Suprapubic skin (tissue), 4 donors: ENCODE measurements at regions not wholly inside any gene's neighbourhood (a gene's known extent, or its start where the extent isn't known, plus 50 kb on each side); places are given as distances from the start of the nearest gene placed in this dataset.

Source experiments
- DNase-seq, 2 donors: peaks; one replicate each; pipeline ENCODE4 v3.0.0-alpha.2; 2019; ENCODE audit warnings: low spot score in 2 of 2
- H3K27ac ChIP-seq: fragments of 200-600 bp; sonication (generic); one replicate; pipeline ENCODE4 v1.5.1; 2019
- H3K27me3 ChIP-seq: fragments of 200-600 bp; sonication (generic); one replicate; pipeline ENCODE4 v1.5.1; 2019
- H3K36me3 ChIP-seq: fragments of 200-600 bp; sonication (generic); one replicate; pipeline ENCODE4 v1.5.1; 2019
- H3K4me1 ChIP-seq: fragments of 200-600 bp; sonication (generic); one replicate; pipeline ENCODE4 v1.5.1; 2019
- H3K4me3 ChIP-seq: fragments of 200-600 bp; sonication (generic); one replicate; pipeline ENCODE4 v1.5.1; 2019; ENCODE audit warnings: mild to moderate bottlenecking
- H3K9me3 ChIP-seq: fragments of 200-600 bp; sonication (generic); one replicate; pipeline ENCODE4 v1.5.1; 2019
- EP300 ChIP-seq: sonication (generic); formaldehyde crosslinking; IDR thresholded peaks from one replicate; pipeline ENCODE4 v1.6.1; 2017; ENCODE audit warnings: antibody characterized with exemption
- POLR2A ChIP-seq, 2 donors: fragments of 450-650 bp; IDR thresholded peaks; one replicate each; pipeline ENCODE4 v1.6.1; 2017; ENCODE audit warnings: antibody characterized with exemption in 2 of 2, mild to moderate bottlenecking in 2 of 2, moderate library complexity in 2 of 2
- POLR2AphosphoS5 ChIP-seq, 3 donors: sonication (generic); formaldehyde crosslinking; IDR thresholded peaks; one replicate each; pipeline ENCODE4 v1.6.1; 2017; ENCODE audit warnings: antibody characterized with exemption in 3 of 3
- WGBS: methylation state at CpG from one replicate; pipeline ENCODE4 v1.1.5; 2018; 5-methylcytosine and 5-hydroxymethylcytosine counted together
- TF ChIP-seq, protein P1 (sequence below), 2 donors: fragments of 200-600 bp in 1 of 2; fragments of 450-650 bp in 1 of 2; sonication (generic) in 1 of 2; IDR thresholded peaks; one replicate each; pipeline ENCODE4 v1.5.1; 2016 to 2019; ENCODE audit warnings: antibody characterized with exemption in 2 of 2, mild to moderate bottlenecking in 1 of 2, moderate library complexity in 1 of 2

DNA sequence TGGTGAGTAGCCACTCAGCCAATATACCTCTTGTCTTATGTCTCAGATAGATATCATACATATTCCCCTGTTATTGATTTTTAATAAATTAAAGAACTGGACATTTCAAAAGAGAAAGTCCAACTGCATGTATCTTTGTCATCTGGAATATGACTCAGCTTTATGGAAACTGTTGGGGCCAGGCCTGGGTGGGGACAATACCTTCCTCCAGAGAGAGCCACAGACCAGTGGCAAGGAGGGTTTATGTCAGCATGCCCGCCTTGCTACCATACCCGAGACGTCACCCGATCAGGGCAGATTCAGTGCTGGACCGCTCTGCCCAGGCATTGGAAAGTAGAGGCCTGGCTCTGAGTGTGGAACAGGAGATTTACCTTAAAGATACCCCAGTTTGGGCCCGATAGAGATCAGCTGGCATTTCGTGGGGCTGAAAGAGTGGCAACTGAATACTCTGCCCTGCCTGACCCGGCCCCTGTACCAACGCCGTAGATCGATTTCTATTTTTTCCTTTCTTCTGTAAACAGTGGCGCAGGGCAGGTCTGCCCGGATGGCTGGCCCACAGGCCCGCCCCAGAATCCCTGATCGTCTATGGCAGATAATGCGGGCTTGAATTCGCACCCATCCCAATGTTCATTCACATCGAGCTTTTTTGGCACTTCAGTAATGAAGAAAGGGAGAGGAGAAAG is 158.6 kb downstream of the SALL1 start:
- 71% methylated on average over 18 of the region's 18 CpGs for WGBS
- DNase-seq = no peak
- H3K4me3 ChIP-seq = no peak overlapping the region
- no peaks in the 10 kb centered on the region for H3K27me3 ChIP-seq
- no peaks in the 10 kb centered on the region for H3K4me1 ChIP-seq
- H3K9me3 ChIP-seq = no peaks in the 10 kb centered on the region
- H3K36me3 ChIP-seq = no peaks in the 10 kb centered on the region
- TF ChIP-seq, protein P1, sequence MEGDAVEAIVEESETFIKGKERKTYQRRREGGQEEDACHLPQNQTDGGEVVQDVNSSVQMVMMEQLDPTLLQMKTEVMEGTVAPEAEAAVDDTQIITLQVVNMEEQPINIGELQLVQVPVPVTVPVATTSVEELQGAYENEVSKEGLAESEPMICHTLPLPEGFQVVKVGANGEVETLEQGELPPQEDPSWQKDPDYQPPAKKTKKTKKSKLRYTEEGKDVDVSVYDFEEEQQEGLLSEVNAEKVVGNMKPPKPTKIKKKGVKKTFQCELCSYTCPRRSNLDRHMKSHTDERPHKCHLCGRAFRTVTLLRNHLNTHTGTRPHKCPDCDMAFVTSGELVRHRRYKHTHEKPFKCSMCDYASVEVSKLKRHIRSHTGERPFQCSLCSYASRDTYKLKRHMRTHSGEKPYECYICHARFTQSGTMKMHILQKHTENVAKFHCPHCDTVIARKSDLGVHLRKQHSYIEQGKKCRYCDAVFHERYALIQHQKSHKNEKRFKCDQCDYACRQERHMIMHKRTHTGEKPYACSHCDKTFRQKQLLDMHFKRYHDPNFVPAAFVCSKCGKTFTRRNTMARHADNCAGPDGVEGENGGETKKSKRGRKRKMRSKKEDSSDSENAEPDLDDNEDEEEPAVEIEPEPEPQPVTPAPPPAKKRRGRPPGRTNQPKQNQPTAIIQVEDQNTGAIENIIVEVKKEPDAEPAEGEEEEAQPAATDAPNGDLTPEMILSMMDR (IDR thresholded peaks at IDR 0.05) = no peak
- TF ChIP-seq POLR2A (IDR thresholded peaks at IDR 0.05) = no peak
- no peak for TF ChIP-seq EP300
- no peak for TF ChIP-seq POLR2AphosphoS5 (IDR thresholded peaks at IDR 0.05)
- H3K27ac ChIP-seq = no peak overlapping the region

DNA sequence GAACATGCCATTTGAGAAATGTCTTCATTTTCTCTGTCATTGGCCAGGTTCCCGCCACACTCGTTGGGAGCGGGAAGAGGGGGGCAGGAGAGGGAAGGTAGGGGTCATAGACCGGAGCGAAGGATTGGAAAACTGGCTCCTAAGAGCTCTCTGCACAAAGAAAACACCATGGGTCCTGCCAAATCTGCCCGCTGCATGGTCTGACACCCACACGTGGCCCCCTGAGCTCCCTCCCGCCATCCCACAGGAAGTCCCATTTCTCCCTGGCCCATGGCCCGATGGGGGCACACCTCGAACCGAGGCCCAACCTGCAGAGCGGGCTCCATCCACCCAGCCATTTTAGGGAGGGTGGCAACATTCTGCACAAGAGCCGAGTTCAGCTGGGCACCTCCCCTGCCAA is 159.6 kb downstream of the SALL1 start:
- TF ChIP-seq, protein P1 (IDR thresholded peaks at IDR 0.05) = no peak
- TF ChIP-seq POLR2AphosphoS5 (IDR thresholded peaks at IDR 0.05) (no peak), EP300 (no peak), POLR2A (IDR thresholded peaks at IDR 0.05) (no peak)
- Histone ChIP-seq H3K27ac (no peak overlapping the region), H3K27me3 (no peaks in the 10 kb centered on the region), H3K9me3 (no peaks in the 10 kb centered on the region), H3K4me1 (no peaks in the 10 kb centered on the region), H3K4me3 (no peak overlapping the region), H3K36me3 (no peaks in the 10 kb centered on the region)
- WGBS = 76% methylated on average over 12 of the region's 13 CpGs
- DNase-seq = no peak

DNA sequence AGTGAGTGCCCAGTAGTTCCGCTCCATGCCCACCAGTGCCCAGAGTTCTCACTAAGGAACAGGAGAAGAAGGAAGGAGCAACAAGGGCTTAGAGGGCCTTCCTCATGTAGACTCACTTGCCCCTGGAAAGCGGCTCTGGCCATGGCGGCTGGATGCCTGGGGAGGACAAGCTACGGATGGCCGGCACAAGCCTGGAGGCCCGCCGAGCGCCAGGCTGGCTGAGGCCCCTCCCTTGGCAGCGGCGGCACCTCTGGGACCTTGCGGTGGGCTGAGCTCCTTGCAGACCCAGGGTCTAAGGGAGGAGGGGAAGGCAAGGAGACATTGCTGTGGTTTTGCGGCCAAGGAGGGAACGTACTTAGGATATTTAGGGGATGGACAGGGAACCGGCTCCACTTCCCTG is 160.1 kb downstream of the SALL1 start:
- TF ChIP-seq POLR2AphosphoS5 (IDR thresholded peaks at IDR 0.05) = no peak
- no peak for TF ChIP-seq POLR2A (IDR thresholded peaks at IDR 0.05)
- no peak for TF ChIP-seq EP300
- TF ChIP-seq, protein P1 (IDR thresholded peaks at IDR 0.05) = no peak

DNA sequence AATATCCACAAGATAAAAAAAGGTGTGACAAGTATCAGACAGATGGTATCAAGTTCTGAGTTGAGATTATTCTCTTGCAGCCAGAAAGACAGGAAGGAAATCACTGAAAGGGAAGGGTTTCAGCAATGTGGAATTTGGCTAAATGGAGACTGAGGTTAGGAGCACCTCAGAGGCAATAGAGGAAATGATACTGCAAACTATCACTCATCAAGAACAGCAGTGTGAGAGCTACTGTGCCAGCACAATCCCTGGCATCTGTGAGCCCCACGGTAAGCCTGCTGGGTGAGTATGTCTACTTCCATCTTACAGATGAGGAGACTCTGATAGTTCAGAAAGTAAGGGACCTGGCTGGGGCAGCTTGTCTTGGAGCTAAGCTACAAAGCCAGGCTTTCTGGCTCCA is 162.0 kb downstream of the SALL1 start:
- Histone ChIP-seq H3K4me3 (no peak overlapping the region), H3K27me3 (no peaks in the 10 kb centered on the region), H3K4me1 (no peaks in the 10 kb centered on the region), H3K9me3 (no peaks in the 10 kb centered on the region), H3K27ac (no peak overlapping the region), H3K36me3 (no peaks in the 10 kb centered on the region)
- TF ChIP-seq EP300 (no peak), POLR2AphosphoS5 (IDR thresholded peaks at IDR 0.05) (no peak), POLR2A (IDR thresholded peaks at IDR 0.05) (no peak)
- TF ChIP-seq, protein P1 (IDR thresholded peaks at IDR 0.05) = no peak
- WGBS = 48% methylated on average over 1 of the region's 1 CpG
- DNase-seq = no peak

More for the DNA sequence above, 160.1 kb downstream of the SALL1 start:
- Histone ChIP-seq H3K4me3 (no peak overlapping the region), H3K9me3 (no peaks in the 10 kb centered on the region), H3K36me3 (no peaks in the 10 kb centered on the region), H3K4me1 (no peaks in the 10 kb centered on the region), H3K27me3 (no peaks in the 10 kb centered on the region), H3K27ac (no peak overlapping the region)
- no peak for DNase-seq
- WGBS = 91% methylated on average over 12 of the region's 14 CpGs

DNA sequence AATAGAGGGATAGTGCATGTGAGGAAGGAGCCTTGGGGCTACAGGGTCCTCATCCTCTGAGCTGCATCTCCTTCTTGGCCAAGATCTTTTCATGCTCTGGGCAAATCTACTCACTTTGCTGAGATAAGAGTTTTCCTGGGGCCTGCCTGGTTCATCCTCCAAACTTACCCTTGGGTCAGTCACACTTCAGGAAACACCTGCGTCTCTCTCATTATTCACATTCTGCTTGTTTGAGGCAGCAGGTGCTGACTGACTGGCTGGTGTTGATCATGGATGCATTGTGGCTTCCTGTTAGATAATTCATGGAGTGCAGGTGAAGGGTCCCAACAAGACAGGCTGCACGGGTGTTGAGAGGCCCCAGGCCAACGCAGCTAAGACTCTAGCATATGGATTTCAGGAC is 162.6 kb downstream of the SALL1 start:
- TF ChIP-seq POLR2AphosphoS5 (IDR thresholded peaks at IDR 0.05) (no peak), POLR2A (IDR thresholded peaks at IDR 0.05) (no peak), EP300 (no peak)
- TF ChIP-seq, protein P1 (IDR thresholded peaks at IDR 0.05) = no peak
- DNase-seq = no peak
- no peak overlapping the region for H3K4me3 ChIP-seq
- H3K4me1 ChIP-seq = no peaks in the 10 kb centered on the region
- H3K27ac ChIP-seq = no peak overlapping the region
- no peaks in the 10 kb centered on the region for H3K9me3 ChIP-seq
- 50% methylated on average over 3 of the region's 3 CpGs for WGBS
- H3K36me3 ChIP-seq = no peaks in the 10 kb centered on the region
- H3K27me3 ChIP-seq = no peaks in the 10 kb centered on the region
